ENCODE measurements at regions not wholly inside any gene's neighbourhood (a gene's known extent, or its start where the extent isn't known, plus 50 kb on each side); places are given as distances from the start of the nearest gene placed in this dataset.

GRCh38 chr1:222040121-222040805 is 298.4 kb upstream of the DUSP10 start:
- TF ChIP-seq POLR2A (IDR thresholded peaks at IDR 0.05) (no peak), CTCF (IDR thresholded peaks at IDR 0.05) (no peak), EP300 (IDR thresholded peaks at IDR 0.05) (no peak), POLR2AphosphoS5 (IDR thresholded peaks at IDR 0.05) (no peak)
